ENCODE measurements at regions not wholly inside any gene's neighbourhood (a gene's known extent, or its start where the extent isn't known, plus 50 kb on each side); places are given as distances from the start of the nearest gene placed in this dataset.

- intact Hi-C loops (cut with DNase I): no loop called here
- no peak overlapping the region for H3K4me3 ChIP-seq
- DNase-seq: no peak
- H3K9me3 ChIP-seq: no peaks in the 10 kb centered on the region
- TF ChIP-seq POLR2A (IDR thresholded peaks at IDR 0.05) (no peak), CTCF (IDR thresholded peaks at IDR 0.05) (no peak)
- H3K27me3 ChIP-seq: no peaks in the 10 kb centered on the region
- no peak for ATAC-seq
- no peaks in the 10 kb centered on the region for H3K36me3 ChIP-seq
- 59% methylated on average over 3 of the region's 3 CpGs for WGBS (ENCODE audit: insufficient coverage, low coverage, low lambda C conversion rate, missing lambda C conversion rate)
- no peak overlapping the region for H3K27ac ChIP-seq
- no peaks in the 10 kb centered on the region for H3K4me1 ChIP-seq
Measured at GRCh38 chr16:73976644-73977043, 320.0 kb upstream of the PSMD7 start.

GRCh38 chr16:73973174-73973573 lies 323.4 kb upstream of the PSMD7 start:
- WGBS (ENCODE audit: insufficient coverage, low coverage, low lambda C conversion rate, missing lambda C conversion rate): 40% methylated on average over 4 of the region's 4 CpGs
- Histone ChIP-seq H3K27ac (no peak overlapping the region), H3K4me3 (no peak overlapping the region), H3K4me1 (no peaks in the 10 kb centered on the region), H3K27me3 (no peaks in the 10 kb centered on the region), H3K9me3 (no peaks in the 10 kb centered on the region), H3K36me3 (no peaks in the 10 kb centered on the region)
- intact Hi-C loops (cut with DNase I): no loop called here
- ATAC-seq (no peak), DNase-seq (no peak)
- TF ChIP-seq POLR2A (IDR thresholded peaks at IDR 0.05) (no peak), CTCF (IDR thresholded peaks at IDR 0.05) (no peak)

- Histone ChIP-seq H3K4me1 (no peaks in the 10 kb centered on the region), H3K27me3 (no peaks in the 10 kb centered on the region), H3K27ac (no peak overlapping the region), H3K4me3 (no peak overlapping the region), H3K9me3 (peaks cover 0 to 3% (median 0%) of the 10 kb centered on the region in 4 donors), H3K36me3 (no peaks in the 10 kb centered on the region)
- 66% methylated on average over 5 of the region's 5 CpGs for WGBS (ENCODE audit: insufficient coverage, low coverage, low lambda C conversion rate, missing lambda C conversion rate)
- DNase-seq (no peak), ATAC-seq (no peak)
- TF ChIP-seq CTCF (IDR thresholded peaks at IDR 0.05) (no peak), POLR2A (IDR thresholded peaks at IDR 0.05) (no peak)
- intact Hi-C loops (cut with DNase I): no loop called here
Measured at GRCh38 chr16:73966851-73967250, 329.8 kb upstream of the PSMD7 start.

GRCh38 chr16:73965591-73965990 lies 331.0 kb upstream of the PSMD7 start:
- Histone ChIP-seq H3K27me3 (no peaks in the 10 kb centered on the region), H3K36me3 (no peaks in the 10 kb centered on the region), H3K4me3 (no peak overlapping the region), H3K9me3 (peaks cover 0 to 3% (median 0%) of the 10 kb centered on the region in 4 donors), H3K4me1 (no peaks in the 10 kb centered on the region), H3K27ac (no peak overlapping the region)
- intact Hi-C loops (cut with DNase I): no loop called here
- WGBS (ENCODE audit: insufficient coverage, low coverage, low lambda C conversion rate, missing lambda C conversion rate): 36% methylated on average over 2 of the region's 3 CpGs
- DNase-seq: no peak
- TF ChIP-seq CTCF (IDR thresholded peaks at IDR 0.05) (no peak), POLR2A (IDR thresholded peaks at IDR 0.05) (no peak)
- no peak for ATAC-seq

All from right lobe of liver (tissue), 6 donors.